HT-29 (cell line): ENCODE measurements at regions not wholly inside any gene's neighbourhood (a gene's known extent, or its start where the extent isn't known, plus 50 kb on each side); places are given as distances from the start of the nearest gene placed in this dataset.
"Not testable (repeated sequence)": the region's sequence is repeated elsewhere in the genome, so short reads cannot be mapped to it uniquely, and the experiment has no call there.

Source experiments
- DNase-seq: peaks from one replicate; pipeline ENCODE4 v3.0.0-alpha.2; 2015; ENCODE audit warnings: low spot score

- DNase-seq, result no peak
Measured at GRCh38 chrX:5702890-5703289, 525.8 kb downstream of the NLGN4X start.

DNA sequence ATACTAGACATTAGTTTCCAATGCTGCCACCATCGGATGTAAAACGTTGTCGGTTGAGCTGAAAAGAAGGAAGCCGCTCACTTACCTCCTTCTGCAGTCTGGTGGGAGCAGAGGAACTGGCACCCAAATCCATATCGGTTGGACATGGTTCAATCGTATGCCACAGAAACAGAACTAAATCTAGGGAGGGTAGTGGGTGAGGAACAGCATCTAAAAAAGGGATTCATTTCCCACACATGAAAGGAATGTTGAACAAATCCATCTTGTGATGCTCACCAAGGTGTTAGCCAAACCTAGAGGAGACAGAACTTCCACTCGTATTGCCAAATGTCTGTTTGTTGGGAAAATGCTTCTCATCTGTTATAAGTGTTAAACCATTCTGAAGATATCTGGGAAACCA lies 532.7 kb downstream of the NLGN4X start:
- no peak for DNase-seq

- no peak for DNase-seq
Measured at GRCh38 chrX:5683996-5684395, 544.7 kb downstream of the NLGN4X start.

DNA sequence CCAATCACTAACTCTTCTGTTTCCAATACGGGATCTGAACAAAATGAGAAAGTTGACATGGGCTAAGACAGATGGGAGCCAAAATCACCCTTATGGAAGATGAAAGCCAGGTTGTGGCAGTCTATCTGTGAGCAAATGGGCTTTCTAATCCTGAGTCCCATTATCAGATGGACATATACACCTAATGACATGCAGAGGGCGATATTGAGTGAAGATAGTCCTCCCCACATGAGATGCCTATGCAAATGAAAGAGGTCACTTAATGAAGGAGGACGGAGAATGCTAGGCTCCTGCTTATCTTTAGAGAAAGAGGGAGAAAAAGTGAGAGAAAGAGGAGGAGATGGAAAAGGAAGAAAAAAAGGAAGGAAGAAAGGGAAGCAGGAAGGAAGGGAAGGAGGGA lies 547.5 kb downstream of the NLGN4X start:
- peak; percentile 28 for DNase-seq

DNA sequence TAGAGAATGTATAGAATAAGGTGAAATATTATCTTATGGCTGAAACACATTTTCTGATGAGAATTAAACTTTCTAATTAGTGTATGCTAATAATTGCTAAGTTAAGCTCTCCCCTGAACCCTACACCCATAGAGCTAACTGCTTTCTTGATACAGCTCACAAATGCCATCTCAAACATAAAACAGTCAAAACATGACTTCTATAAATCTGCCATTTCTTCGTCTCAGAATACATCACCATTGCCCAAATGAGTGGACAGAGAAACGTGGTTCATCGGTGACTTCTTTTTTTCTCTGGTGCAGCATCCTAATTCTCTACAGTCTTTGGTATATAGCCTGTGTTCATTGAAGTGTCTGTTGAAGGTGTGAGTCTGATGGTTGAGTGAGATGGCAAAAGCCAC lies 554.6 kb downstream of the NLGN4X start:
- no peak for DNase-seq

DNA sequence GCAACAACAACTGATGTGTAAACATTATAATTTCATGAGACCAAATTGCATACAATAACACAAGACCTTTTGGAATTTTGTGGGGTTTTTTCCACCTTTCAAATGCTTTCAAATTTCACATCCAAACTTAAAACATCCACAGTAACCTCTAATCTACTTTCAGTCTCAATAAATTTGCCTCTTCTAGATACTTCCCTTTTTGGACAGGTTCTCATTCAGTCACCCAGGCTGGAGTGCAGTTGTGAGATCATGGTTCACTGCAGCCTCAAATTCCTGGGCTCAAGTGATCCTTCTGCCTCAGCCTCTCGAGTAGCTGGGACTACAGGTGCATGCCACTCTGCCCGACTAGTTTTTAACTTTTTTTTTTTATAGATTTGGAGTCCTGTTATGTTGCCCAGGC lies 556.6 kb downstream of the NLGN4X start:
- no peak for DNase-seq

- DNase-seq, result not testable (repeated sequence)
Measured at GRCh38 chrX:5666689-5667088, 562.0 kb downstream of the NLGN4X start.

GRCh38 chrX:5656544-5656943 lies 572.1 kb downstream of the NLGN4X start:
- DNase-seq, result no peak

DNA sequence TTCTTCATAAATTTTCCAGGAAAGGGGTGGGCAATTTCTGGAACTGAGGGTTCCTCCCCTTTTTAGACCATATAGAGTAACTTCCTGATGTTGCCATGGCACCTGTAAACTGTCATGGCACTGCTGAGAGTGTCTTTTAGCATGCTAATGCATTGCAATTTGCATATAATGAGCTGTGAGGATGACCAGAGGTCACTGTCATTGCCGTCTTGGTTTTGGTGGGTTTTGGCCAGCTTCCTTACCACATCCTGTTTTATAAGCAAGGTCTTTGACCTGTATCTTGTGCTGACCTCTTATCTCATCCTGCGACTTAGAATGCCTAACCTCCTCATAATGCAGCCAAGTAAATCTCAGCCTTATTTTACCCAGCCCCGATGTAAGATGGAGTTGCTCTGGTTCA lies 577.8 kb downstream of the NLGN4X start:
- no peak for DNase-seq

- no peak for DNase-seq
Measured at GRCh38 chrX:5648941-5649568, 579.6 kb downstream of the NLGN4X start.

- no peak for DNase-seq
Measured at GRCh38 chrX:5646818-5647217, 581.8 kb downstream of the NLGN4X start.

GRCh38 chrX:5644776-5645175 lies 583.9 kb downstream of the NLGN4X start:
- no peak for DNase-seq

DNA sequence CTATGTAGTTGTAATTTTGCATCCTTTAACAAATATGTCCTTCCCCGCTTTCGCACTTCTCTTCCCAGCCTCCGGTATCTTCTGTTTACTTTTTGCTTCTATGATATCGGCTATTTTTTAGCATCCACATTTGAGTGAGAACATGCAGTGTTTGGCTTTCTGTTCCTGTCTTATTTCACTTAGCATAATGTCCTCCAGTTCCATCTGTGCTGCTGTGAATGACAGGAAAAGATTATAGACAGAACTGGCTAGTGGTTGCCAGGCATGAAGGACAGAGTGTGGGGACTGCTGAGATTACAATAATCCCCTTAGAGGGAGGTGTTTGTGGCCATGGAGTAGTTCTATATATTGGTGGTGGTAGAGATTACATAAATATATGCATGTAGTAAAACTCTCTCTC lies 588.6 kb downstream of the NLGN4X start:
- no peak for DNase-seq

DNA sequence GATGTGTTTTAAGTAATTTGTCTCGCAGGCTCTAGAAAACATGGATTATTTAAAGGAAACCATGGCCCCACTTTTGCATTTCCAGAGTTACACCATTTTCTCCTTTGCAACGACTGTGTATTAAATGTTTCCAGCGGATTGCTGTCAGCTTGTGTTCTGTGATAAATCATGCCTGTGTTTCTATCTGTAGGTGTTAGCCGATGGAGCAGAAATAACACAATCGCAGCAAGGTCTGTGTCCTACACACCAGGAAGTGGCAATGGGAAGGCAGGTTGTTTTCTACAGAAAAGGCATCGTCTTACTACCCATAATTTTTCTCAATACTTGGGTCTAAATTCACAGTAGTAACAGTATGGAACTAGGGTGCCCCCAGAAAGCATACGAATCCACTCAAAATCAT lies 590.1 kb downstream of the NLGN4X start:
- no peak for DNase-seq

DNA sequence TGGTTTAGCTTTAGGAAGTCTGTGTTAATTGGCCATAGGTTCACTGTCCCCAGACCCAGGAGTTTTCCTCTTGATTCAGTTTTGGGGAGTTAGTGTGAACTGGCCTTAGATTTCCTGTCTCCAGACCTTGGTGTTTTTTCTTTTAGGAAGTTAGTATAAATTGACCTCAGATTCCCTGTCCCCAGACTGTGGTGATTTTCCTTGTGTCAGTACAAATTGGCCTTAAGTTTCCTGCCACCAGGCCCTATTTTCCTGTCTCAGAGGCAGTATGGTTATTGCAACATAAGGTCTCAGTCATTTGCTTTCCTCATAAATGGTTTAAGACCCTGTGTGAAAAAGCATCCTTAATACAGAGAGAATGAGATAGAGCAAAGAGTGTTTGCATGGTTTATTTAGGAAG lies 595.8 kb downstream of the NLGN4X start:
- DNase-seq, result no peak

DNA sequence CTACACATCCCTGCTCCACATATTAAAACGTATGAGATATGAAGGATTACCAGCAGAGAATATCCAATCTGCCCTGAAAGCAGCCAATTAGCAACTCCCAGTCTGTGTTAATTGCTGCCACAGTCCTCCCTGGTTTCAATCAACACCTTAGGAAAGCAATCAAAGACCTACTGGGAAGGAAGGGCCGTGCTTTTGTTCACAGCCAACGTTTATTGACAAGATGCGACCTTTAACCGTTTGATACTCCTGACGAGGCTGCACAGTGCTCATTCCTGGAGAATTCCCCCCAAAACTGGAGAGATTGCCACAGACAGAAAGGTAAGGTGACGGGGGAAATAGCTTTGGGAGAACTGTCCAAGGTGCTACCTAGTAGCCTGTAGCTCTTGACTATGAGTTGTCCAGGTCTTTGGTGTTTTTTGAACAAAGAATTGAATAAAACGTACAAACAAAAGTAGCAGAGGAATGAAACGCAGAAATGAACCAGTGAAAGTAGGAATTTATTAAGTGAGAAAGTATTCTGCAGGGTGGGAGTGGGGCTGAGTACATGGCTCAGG lies 596.5 kb downstream of the NLGN4X start:
- no peak for DNase-seq

DNA sequence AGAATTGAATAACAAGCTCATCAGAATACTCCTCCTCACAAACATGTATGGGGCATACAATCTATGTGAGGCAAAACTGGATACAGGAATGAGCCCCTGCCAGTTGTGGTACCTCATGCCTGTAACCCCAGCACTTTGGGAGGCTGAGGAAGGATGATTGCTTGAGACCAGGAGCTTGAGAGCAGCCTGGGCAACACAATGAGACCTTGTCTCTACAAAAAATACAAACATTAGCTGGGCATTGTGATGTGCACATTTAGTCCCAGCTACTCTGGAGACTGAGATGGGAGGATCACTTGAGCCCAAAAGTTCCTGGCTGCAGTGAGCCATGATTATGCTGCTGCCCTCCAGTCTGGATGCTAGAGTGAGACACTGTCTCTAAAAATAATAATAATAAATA lies 611.0 kb downstream of the NLGN4X start:
- no peak for DNase-seq

DNA sequence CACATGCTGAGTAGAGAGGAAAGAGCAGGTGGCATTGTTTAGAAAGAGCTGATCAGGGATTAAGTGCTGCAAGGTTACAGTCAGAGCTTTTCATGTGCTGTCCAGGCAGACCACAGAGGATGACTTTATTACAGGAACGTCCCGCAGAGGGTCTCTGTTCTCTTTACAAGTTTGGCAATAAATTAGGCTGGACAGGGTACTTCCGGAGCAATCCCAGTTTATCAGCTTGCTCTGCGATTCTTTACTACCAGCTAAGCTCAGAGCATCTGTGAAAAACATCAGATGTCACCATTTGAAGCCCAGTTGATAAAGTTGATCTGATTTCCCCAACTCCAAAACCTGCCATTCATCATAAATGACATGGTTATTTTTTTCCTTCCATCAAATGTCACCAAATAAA lies 633.1 kb downstream of the NLGN4X start:
- no peak for DNase-seq

DNA sequence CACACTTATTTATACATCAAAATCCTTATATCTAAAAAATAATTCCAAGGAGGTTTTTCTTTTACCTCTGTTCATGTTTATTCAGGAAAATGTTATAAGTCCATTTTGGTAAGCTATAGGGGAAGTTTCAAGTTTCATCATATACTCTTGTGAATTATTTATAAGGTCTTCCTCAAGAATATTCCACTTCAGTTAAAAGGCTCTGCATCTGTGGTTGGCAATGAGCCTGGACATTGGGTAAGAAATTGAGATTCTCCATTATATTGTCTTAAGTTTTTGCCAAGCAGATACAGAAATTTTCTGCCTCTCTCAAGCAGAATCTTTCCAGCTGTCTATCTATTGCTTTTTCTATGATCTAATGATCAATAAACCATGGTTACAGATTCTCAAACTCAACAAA lies 641.9 kb downstream of the NLGN4X start:
- DNase-seq, result no peak

DNA sequence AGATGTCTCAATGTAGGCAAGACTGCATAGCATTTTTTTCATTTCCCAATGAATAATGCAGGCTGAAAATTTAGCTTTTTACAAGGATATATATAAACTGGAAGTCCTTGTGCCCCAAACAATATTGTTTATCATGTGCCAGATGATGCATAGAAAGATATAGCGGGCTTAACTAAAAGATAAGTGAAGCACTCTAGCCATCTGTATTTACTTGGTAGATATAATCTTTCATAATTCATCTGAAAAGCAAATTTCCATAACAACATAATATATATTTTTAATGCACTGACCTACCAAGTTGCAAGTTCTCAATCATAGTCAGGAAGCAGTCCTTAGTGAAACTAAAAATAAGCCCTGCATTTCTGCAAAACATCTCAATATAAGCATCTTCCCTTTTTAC lies 653.3 kb downstream of the NLGN4X start:
- DNase-seq, result no peak

- DNase-seq, result no peak
Measured at GRCh38 chrX:5568934-5569333, 659.7 kb downstream of the NLGN4X start.

DNA sequence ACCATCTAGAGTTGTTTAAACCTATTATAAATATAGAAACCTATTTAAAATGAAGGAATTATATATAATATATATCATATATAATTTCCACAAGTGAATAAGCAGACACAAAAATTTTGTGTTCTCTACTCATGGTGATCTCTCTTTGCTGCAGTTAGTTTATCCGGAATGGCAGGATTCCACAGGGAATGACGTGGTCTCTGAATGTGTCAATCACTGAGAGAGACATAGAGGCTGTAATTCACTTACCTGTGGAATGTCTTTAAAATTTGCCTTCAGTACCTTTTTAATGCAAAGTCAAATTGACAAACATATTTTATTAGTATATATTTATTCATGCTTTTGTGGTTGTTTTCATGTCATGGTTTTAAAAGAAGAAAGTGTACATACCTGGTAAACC lies 669.3 kb downstream of the NLGN4X start:
- no peak for DNase-seq

DNA sequence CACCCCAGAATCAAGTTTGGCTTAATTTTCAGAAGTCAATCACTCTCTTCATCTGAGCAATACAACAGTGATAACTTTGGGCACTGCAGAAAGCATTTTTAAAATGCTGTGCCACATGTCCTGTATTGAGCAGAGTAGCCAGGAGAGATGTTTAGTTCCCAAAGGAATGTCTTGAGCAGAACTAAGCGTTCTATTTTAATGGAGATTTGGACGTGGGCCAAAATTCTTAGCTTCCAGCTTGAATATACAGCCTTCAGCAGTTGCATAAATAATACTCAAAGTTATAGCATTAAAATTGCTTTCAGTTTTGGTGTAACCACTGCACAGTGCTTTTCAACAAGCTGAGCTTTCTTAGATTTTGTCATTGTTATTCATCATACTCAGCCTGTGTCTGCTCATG lies 679.2 kb downstream of the NLGN4X start:
- DNase-seq, result no peak

DNA sequence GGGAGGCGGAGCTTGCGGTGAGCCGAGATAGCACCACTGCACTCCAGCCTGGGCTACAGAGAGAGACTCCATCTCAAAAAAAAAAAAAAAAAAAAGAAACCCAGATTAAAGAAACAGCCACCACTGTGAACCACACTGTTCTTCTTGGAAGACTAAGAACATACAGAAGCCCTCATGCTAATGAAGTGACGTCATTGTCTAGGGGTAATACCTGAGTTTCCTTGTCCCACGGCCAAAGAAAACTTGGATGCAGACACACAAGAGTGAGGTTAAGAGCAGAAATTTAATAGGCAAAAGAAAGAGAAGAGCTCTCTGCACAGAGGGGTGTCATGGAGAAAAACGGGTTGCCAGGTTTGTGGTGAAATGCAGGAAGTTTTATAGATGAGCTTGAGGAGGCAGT lies 691.6 kb downstream of the NLGN4X start:
- DNase-seq, result no peak
